WERI-Rb-1 (cell line): ENCODE measurements at regions not wholly inside any gene's neighbourhood (a gene's known extent, or its start where the extent isn't known, plus 50 kb on each side); places are given as distances from the start of the nearest gene placed in this dataset.
"Not testable (repeated sequence)": the region's sequence is repeated elsewhere in the genome, so short reads cannot be mapped to it uniquely, and the experiment has no call there.

Experiments used
- DNase-seq: peaks from one replicate; pipeline ENCODE4 v3.0.0-alpha.2; 2020
- H3K27ac ChIP-seq: fragments of 250-450 bp; sonication (Bioruptor Pico); 2 replicates; pipeline ENCODE4 v1.5.1; 2020; ENCODE audit warnings: mild to moderate bottlenecking, moderate library complexity
- H3K27me3 ChIP-seq: fragments of 250-450 bp; sonication (Bioruptor Pico); 2 replicates; pipeline ENCODE4 v1.5.1; 2021; ENCODE audit warnings: mild to moderate bottlenecking, low read depth, moderate library complexity; ENCODE audit not compliant: insufficient read depth, severe bottlenecking
- H3K36me3 ChIP-seq: fragments of 250-450 bp; sonication (Bioruptor Pico); 2 replicates; pipeline ENCODE4 v1.5.1; 2020; ENCODE audit warnings: mild to moderate bottlenecking, moderate library complexity
- H3K4me3 ChIP-seq: 2 replicates; pipeline ENCODE4 v1.5.1; 2011; ENCODE audit warnings: low read depth, mild to moderate bottlenecking, control low read depth, low read length
- H3K9me3 ChIP-seq: fragments of 250-450 bp; sonication (Bioruptor Pico); 2 replicates; pipeline ENCODE4 v1.5.1; 2021; ENCODE audit warnings: mild to moderate bottlenecking, moderate library complexity; ENCODE audit not compliant: severe bottlenecking
- CTCF ChIP-seq: IDR thresholded peaks from 2 replicates; pipeline ENCODE4 v1.5.1; 2011; ENCODE audit warnings: low read depth, mild to moderate bottlenecking, control low read depth, inconsistent platforms, low read length

GRCh38 chrX:149420566-149420965 is 84.5 kb downstream of the IDS start:
- not testable (repeated sequence) for H3K27me3 ChIP-seq, H3K36me3 ChIP-seq, DNase-seq, H3K4me3 ChIP-seq, H3K27ac ChIP-seq, H3K9me3 ChIP-seq

- Histone ChIP-seq H3K4me3 (no peak overlapping the region), H3K27ac (no peak overlapping the region), H3K9me3 (no peaks in the 10 kb centered on the region), H3K27me3 (peaks cover 2% of the 10 kb centered on the region), H3K36me3 (no peaks in the 10 kb centered on the region)
- TF ChIP-seq CTCF, result no peak
- no peak for DNase-seq
Observed at GRCh38 chrX:149398027-149398426, 107.1 kb downstream of the IDS start.

- Histone ChIP-seq H3K9me3 (no peaks in the 10 kb centered on the region), H3K4me3 (no peak overlapping the region), H3K27ac (no peak overlapping the region), H3K27me3 (peaks cover 5% of the 10 kb centered on the region), H3K36me3 (no peaks in the 10 kb centered on the region)
- TF ChIP-seq CTCF, result no peak
- no peak for DNase-seq
Observed at GRCh38 chrX:149392921-149393320, 112.2 kb downstream of the IDS start.

GRCh38 chrX:149383852-149384251 is 121.3 kb downstream of the IDS start:
- no peaks in the 10 kb centered on the region for H3K36me3 ChIP-seq
- TF ChIP-seq CTCF, result no peak
- no peak overlapping the region for H3K4me3 ChIP-seq
- no peaks in the 10 kb centered on the region for H3K9me3 ChIP-seq
- no peak overlapping the region for H3K27ac ChIP-seq
- H3K27me3 ChIP-seq, result no peaks in the 10 kb centered on the region
- DNase-seq, result no peak

GRCh38 chrX:149374751-149375150 is 130.4 kb downstream of the IDS start:
- DNase-seq, result no peak
- no peak for TF ChIP-seq CTCF
- Histone ChIP-seq H3K36me3 (no peaks in the 10 kb centered on the region), H3K27ac (no peak overlapping the region), H3K4me3 (no peak overlapping the region), H3K9me3 (no peaks in the 10 kb centered on the region), H3K27me3 (no peaks in the 10 kb centered on the region)

- no peak overlapping the region for H3K27ac ChIP-seq
- no peak for TF ChIP-seq CTCF
- no peaks in the 10 kb centered on the region for H3K27me3 ChIP-seq
- H3K36me3 ChIP-seq, result no peaks in the 10 kb centered on the region
- H3K4me3 ChIP-seq, result no peak overlapping the region
- no peaks in the 10 kb centered on the region for H3K9me3 ChIP-seq
- DNase-seq, result no peak
Observed at GRCh38 chrX:149372866-149373265, 132.2 kb downstream of the IDS start.
